ENCODE measurements at regions not wholly inside any gene's neighbourhood (a gene's known extent, or its start where the extent isn't known, plus 50 kb on each side); places are given as distances from the start of the nearest gene placed in this dataset.

- no peak for TF ChIP-seq ZNF425 (CRISPR knock-in tag; conservative IDR thresholded peaks at IDR 0.05)
Measured at GRCh38 chr10:30185341-30185740, 126.0 kb upstream of the JCAD start (continued).

- DNase-seq (ENCODE audit: low spot score) (no peak), ATAC-seq (no peak)
- no peaks in the 10 kb centered on the region for H3K4me1 Mint-ChIP-seq
- H3K27ac Mint-ChIP-seq = no peak overlapping the region
- H3K9me3 Mint-ChIP-seq = no peaks in the 10 kb centered on the region
- ChIA-PET CTCF (no interaction called here), POLR2A (no interaction called here)
- no peak overlapping the region for H3K4me3 Mint-ChIP-seq
- no peak for TF ChIP-seq JAZF1 (CRISPR knock-in tag; IDR thresholded peaks at IDR 0.05)
- no peak for TF ChIP-seq FOXP1 (CRISPR knock-in tag; IDR thresholded peaks at IDR 0.05; ENCODE audit: borderline replicate concordance)
- TF ChIP-seq ATF3 (CRISPR knock-in tag; conservative IDR thresholded peaks at IDR 0.05) = no peak
- H3K27me3 Mint-ChIP-seq (ENCODE audit: low read depth) = no peaks in the 10 kb centered on the region
- H3K36me3 Mint-ChIP-seq = no peaks in the 10 kb centered on the region
Measured at GRCh38 chr10:30184397-30185033, 125.1 kb upstream of the JCAD start.

GRCh38 chr10:30183055-30183402, 123.6 kb upstream of the JCAD start:
- H3K9me3 Mint-ChIP-seq = no peaks in the 10 kb centered on the region
- H3K4me3 Mint-ChIP-seq = no peak overlapping the region
- H3K36me3 Mint-ChIP-seq = no peaks in the 10 kb centered on the region
- no peak for TF ChIP-seq JAZF1 (CRISPR knock-in tag; IDR thresholded peaks at IDR 0.05)
- no peak for TF ChIP-seq ZBTB21 (CRISPR knock-in tag; IDR thresholded peaks at IDR 0.05; ENCODE audit: borderline replicate concordance)
- no peak for TF ChIP-seq MXD4 (CRISPR knock-in tag; IDR thresholded peaks at IDR 0.05; ENCODE audit: borderline replicate concordance)
- TF ChIP-seq ARID4B (CRISPR knock-in tag; IDR thresholded peaks at IDR 0.05; ENCODE audit: borderline replicate concordance) = no peak
- TF ChIP-seq ETV6 (CRISPR knock-in tag; IDR thresholded peaks at IDR 0.05) = no peak
- no peak for TF ChIP-seq IRF1 (CRISPR knock-in tag; IDR thresholded peaks at IDR 0.05)
- CTCF ChIA-PET = interaction anchor here (0.5 to 1.2 kb wide), 2 partner anchors 58 to 1053 kb away, joined by 3 read pairs; no protein-coding TSS in a partner anchor
- ATAC-seq = no peak
- no peaks in the 10 kb centered on the region for H3K27me3 Mint-ChIP-seq (ENCODE audit: low read depth)
- no peak for DNase-seq (ENCODE audit: low spot score)
- H3K27ac Mint-ChIP-seq = no peak overlapping the region
- H3K4me1 Mint-ChIP-seq = no peaks in the 10 kb centered on the region
- POLR2A ChIA-PET = no interaction called here

- CTCF ChIA-PET = interaction anchor here (1.2 kb wide), 1 partner anchor 59 kb away, joined by 3 read pairs; no protein-coding TSS in a partner anchor
- no peak for ATAC-seq
- DNase-seq (ENCODE audit: low spot score) = no peak
- POLR2A ChIA-PET = no interaction called here
- H3K4me1 Mint-ChIP-seq = no peaks in the 10 kb centered on the region
- no peaks in the 10 kb centered on the region for H3K9me3 Mint-ChIP-seq
- H3K27me3 Mint-ChIP-seq (ENCODE audit: low read depth) = no peaks in the 10 kb centered on the region
- no peaks in the 10 kb centered on the region for H3K36me3 Mint-ChIP-seq
- no peak overlapping the region for H3K27ac Mint-ChIP-seq
- no peak overlapping the region for H3K4me3 Mint-ChIP-seq
- TF ChIP-seq ZNF512 (CRISPR knock-in tag; IDR thresholded peaks at IDR 0.05; ENCODE audit: borderline replicate concordance) (no peak), NFYB (CRISPR knock-in tag; conservative IDR thresholded peaks at IDR 0.05; ENCODE audit: low read depth) (no peak), ERG (CRISPR knock-in tag; IDR thresholded peaks at IDR 0.05) (no peak), HMGXB4 (CRISPR knock-in tag; IDR thresholded peaks at IDR 0.05) (no peak)
Measured at GRCh38 chr10:30182191-30183054, 123.0 kb upstream of the JCAD start.
